ENCODE measurements at regions not wholly inside any gene's neighbourhood (a gene's known extent, or its start where the extent isn't known, plus 50 kb on each side); places are given as distances from the start of the nearest gene placed in this dataset.

GRCh38 chrX:799808-800207 is 169.2 kb downstream of the SHOX start:
- no peak for DNase-seq (ENCODE audit: low read depth)

GRCh38 chrX:794311-794710 is 163.7 kb downstream of the SHOX start:
- no peak for DNase-seq (ENCODE audit: low read depth)

DNA sequence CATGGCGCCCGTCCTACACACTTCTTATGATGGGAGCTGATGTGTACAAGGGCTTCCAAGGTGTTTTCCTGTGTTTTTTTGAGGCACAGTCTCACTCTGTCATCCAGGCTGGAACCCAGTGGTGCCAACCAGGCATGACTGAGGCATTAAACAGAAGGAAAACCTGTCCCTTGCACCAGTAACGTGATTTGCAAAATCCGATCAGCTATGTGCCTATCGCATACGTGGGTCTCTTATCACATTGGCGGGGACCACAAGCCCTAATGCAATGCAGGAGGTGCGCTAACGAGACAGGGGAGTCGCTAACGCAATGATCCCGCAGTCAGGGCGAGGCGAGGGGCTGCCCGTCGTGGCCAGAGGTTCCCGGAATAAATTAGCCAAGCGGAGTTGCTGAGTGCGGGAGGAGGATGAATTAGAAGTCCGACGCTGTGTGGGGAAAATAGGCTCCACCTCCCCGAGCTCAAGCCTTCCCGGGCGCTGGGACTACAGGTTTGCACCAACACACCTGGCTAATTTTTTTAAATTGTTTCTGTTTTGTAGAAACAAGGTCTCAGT is 162.7 kb downstream of the SHOX start:
- DNase-seq (ENCODE audit: low read depth): no peak

DNA sequence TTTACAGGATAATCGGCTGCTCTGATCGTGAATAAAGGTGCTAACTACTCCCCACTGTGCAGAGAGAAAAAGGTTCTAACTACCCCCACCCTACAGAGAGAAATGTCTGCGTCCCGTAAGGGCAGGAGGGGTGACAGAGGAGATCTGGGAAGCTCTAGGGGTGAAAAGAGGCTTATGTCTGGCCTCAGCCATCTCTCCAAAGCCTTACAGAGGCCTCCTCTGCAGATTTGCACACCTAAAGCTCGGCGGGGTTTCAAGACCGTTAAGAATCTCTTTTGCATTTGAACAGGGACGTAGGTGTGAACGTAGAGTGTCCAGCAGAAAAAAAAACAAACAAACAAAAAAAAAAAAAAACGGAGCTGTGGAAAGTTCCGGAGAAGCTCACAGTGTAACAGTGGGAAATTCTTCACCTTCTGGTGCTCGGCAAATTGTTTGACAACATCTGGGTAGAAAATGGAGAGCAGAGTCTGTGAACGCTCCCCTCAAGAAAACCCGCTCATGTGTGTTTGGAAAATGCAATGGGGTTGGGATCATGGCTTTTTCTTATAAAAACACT is 161.0 kb downstream of the SHOX start:
- no peak for DNase-seq (ENCODE audit: low read depth)

DNA sequence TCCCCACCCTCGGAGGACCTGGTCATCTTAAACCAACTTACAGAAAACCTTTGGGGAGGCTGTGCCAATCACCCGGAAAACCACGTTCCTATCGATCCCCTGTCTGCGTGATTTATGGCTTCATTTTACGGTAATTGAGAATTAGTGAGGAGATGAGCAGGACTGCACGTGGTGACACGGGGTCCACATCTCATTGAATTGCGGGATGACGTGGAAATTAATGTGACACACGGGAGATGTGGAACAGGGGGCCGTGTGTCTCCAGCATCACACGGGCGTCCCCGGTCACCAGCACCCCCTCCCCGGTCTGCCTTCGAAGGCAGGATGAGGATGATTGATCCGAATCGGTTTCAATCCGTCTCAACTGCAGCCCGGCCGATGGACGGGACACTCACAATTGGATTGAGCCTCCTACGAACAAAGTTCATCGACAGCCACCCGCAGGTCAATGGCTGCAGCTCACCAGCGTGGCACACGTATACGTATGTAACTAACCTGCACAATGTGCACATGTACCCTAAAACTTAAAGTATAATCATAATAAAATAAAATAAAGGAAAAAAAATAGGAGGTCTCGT is 160.3 kb downstream of the SHOX start:
- no peak for DNase-seq (ENCODE audit: low read depth)

GRCh38 chrX:790041-790506 is 159.5 kb downstream of the SHOX start:
- no peak for DNase-seq (ENCODE audit: low read depth)

- peak; percentile 21 for DNase-seq (ENCODE audit: low read depth)
Measured at GRCh38 chrX:789096-789495, 158.5 kb downstream of the SHOX start.

DNA sequence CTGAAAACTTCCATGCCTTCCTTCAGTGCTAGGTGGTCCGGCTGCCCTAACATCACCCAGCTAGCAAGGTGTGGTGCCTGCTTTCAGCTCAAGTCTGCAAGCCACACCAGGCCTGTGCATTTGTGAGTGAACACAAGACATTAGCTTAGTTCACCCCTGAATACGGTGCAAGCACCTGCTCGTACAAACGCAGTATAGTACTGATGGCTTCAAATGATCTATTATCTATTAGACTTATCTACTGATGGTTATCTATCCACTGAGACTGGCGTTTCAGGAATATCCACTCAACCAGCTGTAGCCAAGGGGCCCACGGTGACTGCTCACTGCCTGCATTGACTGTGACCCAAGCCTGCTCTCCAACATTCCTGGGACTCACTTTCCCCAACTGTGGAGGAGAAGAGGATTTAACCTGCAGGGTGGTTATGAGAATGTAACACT is 155.9 kb downstream of the SHOX start:
- no peak for DNase-seq (ENCODE audit: low read depth)

- no peak for DNase-seq (ENCODE audit: low read depth)
Measured at GRCh38 chrX:784829-785228, 154.2 kb downstream of the SHOX start.

DNA sequence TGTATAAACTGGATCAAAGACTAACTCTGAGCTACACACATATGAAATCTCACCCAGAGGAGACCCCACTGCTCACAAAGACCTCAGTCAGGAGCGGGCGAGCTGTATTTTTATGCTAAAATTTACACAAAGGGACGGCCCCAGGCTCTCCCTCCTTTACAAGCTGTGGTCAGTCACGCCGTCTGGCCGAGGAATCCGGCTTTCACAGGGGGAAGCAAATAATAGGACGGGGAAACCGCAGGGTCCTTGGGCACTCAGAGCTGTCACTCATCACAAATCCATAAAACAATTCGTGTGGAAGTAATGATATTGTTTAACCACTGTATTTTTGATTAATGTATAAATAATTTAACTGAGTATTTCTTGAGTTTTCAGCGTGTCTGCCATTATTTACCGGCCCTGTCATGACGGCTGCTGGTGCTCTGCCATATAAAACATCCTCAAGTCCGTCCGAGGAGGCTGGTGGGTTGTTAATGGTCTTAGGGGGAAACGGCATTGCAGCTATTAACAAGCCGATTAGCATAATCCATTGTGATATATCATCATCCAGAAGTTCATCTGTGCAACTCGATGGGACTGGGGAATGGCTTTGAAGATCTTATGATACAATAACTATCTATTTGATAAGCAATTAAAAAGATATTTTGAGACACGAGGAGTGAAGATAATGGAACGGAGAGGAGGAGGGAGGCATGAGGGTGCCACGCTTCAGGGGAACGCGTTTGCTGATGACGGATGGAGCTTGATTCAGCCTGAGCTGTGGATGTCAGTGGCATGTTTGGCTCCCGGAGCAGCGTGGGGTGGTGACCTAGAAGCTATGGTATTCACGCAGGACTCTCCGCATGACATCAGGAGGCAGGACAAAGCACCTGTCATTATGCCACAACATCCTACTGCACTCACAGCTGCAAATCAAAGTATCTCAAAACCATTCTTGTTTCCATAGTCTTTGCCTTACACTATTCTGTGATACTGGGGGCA is 150.9 kb downstream of the SHOX start:
- peak; percentile 12 for DNase-seq (ENCODE audit: low read depth)

- DNase-seq (ENCODE audit: low read depth): no peak
Measured at GRCh38 chrX:776529-777230, 146.1 kb downstream of the SHOX start.

- no peak for DNase-seq (ENCODE audit: low read depth)
Measured at GRCh38 chrX:776061-776460, 145.5 kb downstream of the SHOX start.

GRCh38 chrX:774536-774935 is 143.9 kb downstream of the SHOX start:
- no peak for DNase-seq (ENCODE audit: low read depth)

DNA sequence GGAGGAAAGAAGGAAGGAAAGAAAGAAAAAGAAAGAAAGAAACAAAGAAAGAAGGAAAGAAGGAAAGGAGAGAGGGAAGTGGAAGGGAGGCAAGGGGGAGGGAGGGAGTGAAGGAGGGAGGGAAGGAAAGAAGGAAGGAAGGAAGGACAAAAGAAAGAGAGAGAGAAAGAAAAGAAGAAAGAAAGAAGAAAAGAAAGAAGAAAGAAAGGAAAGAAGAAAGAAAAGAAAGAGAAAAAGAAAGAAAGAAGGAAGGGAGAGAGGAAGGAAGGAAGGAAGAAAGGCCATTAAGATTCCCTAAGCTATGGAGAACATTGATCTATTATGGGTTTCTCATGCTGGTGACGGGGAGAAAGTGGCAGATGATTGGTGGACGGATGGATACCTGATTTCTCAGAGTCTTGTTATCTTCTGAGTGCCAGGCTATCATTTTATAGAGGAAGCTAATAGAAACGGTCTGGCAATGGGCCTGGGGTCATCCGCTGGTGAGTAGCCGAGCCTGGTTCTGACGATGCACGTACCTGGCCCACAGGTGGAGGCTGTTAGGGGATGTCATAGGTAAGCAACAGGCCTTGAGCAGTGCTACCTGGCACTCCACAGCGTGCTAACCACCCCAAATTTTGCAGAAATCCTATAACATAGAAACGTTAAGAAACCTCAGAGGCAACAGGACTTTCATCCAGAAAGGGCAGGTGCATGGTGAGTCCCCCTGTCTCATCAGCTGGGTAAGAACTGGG is 142.9 kb downstream of the SHOX start:
- DNase-seq (ENCODE audit: low read depth): no peak

GRCh38 chrX:771536-771935 is 140.9 kb downstream of the SHOX start:
- no peak for DNase-seq (ENCODE audit: low read depth)

DNA sequence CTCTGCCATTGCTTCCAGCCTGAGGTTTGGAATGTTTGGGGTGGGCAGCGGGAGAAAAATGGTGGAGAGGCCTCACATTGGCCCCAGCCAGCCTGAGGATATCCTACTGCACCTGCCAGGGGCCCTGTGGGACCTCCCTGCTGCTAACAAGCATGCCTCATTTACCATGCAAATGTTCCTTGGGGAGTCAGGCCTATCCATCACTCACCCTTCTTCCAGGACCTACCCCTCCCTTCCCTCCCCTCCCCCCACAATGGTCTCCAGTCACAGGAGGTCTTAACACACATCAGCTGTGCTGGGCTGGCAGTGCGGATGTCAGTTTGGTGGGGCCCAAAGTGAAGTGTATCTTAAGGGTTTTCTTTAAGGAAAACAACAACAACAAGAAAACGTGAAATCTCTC is 139.2 kb downstream of the SHOX start:
- no peak for DNase-seq (ENCODE audit: low read depth)

DNA sequence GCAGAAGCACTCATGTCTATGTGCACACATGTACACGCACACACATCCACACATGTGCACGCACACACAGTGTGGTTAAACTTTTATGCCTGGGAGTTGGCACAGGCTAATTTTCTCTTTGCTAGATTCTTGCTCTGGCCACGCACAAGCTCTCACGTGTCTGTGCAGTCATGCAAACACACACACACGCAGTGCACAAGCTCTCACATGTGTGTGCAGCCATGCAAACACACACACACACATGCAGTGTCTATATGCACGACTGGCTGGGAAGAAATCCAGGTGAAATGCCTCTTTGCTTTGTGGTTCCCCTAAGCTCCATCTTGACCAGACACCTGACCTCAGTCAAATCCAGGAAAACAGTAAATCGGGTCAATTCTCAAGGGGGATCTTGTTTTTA is 138.0 kb downstream of the SHOX start:
- DNase-seq (ENCODE audit: low read depth): no peak

- no peak for DNase-seq (ENCODE audit: low read depth)
Measured at GRCh38 chrX:758917-759316, 128.3 kb downstream of the SHOX start.

- no peak for DNase-seq (ENCODE audit: low read depth)
Measured at GRCh38 chrX:750812-751211, 120.2 kb downstream of the SHOX start.

DNA sequence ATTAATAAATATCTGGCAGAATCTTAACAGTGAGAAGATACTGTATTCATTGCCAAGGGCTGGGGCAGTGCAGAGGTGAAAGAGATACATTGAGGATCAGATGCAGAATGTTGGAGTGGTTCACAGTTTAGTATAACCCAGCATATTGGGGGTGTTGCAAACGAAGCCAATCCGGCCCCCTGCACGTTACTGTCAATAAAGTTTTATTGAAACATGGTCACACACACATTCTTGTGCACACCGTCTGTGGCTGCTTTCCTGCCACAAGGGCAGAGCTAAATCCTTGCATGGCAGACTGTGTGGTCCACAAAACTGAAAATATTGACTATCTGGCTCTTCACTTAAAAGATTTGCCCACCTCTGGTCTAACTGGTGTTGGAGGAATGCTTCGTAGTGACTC is 119.7 kb downstream of the SHOX start:
- no peak for DNase-seq (ENCODE audit: low read depth)

GRCh38 chrX:747176-747575 is 116.6 kb downstream of the SHOX start:
- DNase-seq (ENCODE audit: low read depth): no peak

Measured in Daoy (cell line).